Lower lobe of right lung (tissue), 2 donors: ENCODE measurements at regions not wholly inside any gene's neighbourhood (a gene's known extent, or its start where the extent isn't known, plus 50 kb on each side); places are given as distances from the start of the nearest gene placed in this dataset.
"Not testable (repeated sequence)": the region's sequence is repeated elsewhere in the genome, so short reads cannot be mapped to it uniquely, and the experiment has no call there.

Experiments
- ATAC-seq, 2 donors: fragments of 200-7000 bp; cut with Tn5 transposase; one replicate each; pipeline ENCODE4 v1.9.1; 2020 to 2022; ENCODE audit warnings: mild to moderate bottlenecking in 2 of 2, moderate library complexity in 2 of 2
- DNase-seq: peaks from one replicate; pipeline ENCODE4 v3.0.0-alpha.2; 2020
- H3K27ac ChIP-seq: fragments of 200-600 bp; one replicate; pipeline ENCODE4 v1.8.0; 2022
- H3K27me3 ChIP-seq: fragments of 200-600 bp; one replicate; pipeline ENCODE4 v1.8.0; 2022; ENCODE audit warnings: low read depth
- H3K36me3 ChIP-seq: fragments of 200-600 bp; one replicate; pipeline ENCODE4 v1.8.0; 2022; ENCODE audit warnings: mild to moderate bottlenecking
- H3K4me1 ChIP-seq: fragments of 200-600 bp; one replicate; pipeline ENCODE4 v1.8.0; 2022
- H3K4me3 ChIP-seq: fragments of 200-600 bp; one replicate; pipeline ENCODE4 v1.8.0; 2022; ENCODE audit warnings: mild to moderate bottlenecking
- H3K9me3 ChIP-seq: fragments of 200-600 bp; one replicate; pipeline ENCODE4 v1.8.0; 2022
- intact Hi-C: fragments of 100-400 bp; cut with DNase I; formaldehyde crosslinking; loops from one replicate; pipeline ENCODE4 v1.11.0; 2022
- TF ChIP-seq, protein P1 (sequence below): fragments of 200-600 bp; IDR thresholded peaks from one replicate; pipeline ENCODE4 v1.8.0; 2022; ENCODE audit warnings: antibody characterized with exemption, mild to moderate bottlenecking
- donor health status: DM: no; HTN: yes; CAD: no; lungs with severe emphysema.

DNA sequence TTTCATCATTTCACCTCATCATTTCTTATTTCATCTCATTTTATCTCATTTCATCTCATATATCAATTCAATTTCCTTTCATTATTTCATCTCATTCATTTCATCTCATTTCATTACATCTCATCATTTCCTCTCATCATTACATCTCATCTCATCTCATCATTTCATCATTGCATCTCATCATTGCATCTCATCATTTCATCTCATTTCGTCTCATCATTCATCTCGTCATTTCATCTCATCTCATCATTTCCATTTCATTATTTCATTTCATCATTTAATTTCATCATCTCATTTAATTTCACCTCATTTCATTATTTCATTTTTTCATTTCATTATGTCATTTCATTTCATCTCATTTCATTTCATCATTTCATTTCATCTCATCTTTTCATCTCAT is 168.5 kb upstream of the FAM72C start:
- H3K27me3 ChIP-seq, ATAC-seq, H3K27ac ChIP-seq, intact Hi-C loops, DNase-seq, H3K36me3 ChIP-seq, H3K4me3 ChIP-seq, H3K9me3 ChIP-seq, H3K4me1 ChIP-seq: not testable (repeated sequence)

DNA sequence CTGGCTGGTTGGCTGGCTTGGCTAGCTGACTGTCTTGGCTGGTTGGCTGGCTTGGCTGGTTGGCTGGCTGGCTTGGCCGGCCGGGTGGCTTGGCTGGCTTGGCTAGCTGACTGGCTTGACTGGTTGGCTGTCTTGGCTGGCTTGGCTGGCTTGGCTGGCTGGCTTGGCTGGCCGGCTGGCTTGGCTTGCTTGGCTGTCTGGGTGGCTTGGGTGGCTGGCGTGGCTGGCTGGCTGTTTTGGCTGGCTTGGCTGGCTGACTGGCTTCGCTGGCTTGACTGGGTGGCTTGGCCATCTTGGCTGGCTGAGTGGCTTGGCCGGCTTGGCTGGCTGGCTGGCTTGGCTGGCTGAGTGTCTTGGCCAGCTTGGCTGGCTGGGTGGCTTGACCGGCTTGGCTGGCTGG is 133.2 kb upstream of the FAM72C start:
- DNase-seq: peak; percentile 25
- ATAC-seq, H3K36me3 ChIP-seq, H3K27me3 ChIP-seq, H3K27ac ChIP-seq, H3K4me1 ChIP-seq, intact Hi-C loops, H3K9me3 ChIP-seq, H3K4me3 ChIP-seq: not testable (repeated sequence)

DNA sequence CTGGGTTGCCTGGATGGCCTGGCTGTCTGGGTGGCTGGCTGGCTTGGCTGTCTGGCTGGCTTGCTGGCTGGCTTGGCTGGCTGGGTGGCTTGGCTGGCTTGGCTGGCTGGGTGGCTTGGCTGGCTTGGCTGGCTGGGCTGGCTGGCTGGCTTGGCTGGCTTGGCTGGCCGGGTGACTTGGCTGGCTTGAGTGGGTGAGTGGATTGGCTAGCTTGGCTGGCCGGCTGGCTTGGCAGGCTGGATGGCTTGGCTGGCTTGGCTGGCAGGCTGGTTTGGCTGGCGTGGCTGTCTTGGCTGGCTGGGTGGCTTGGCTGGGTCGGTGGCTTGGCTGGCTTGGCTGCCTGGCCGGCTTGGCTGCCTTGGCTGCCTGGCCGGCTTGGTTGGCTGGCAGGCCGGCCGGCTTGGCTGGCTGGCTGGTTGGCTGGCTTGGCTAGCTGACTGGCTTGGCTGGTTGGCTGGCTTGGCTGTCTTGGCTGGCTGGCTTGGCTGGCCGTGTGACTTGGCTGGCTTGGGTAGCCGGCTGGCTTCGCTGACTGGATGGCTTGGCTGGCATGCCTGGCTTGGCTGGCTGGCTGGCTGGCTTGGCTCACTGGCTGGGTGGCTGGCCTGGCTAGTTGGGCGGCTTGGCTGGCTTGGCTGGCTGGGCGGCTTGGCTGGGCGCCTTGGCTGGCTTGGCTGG is 132.4 kb upstream of the FAM72C start:
- H3K27me3 ChIP-seq, intact Hi-C loops, H3K4me3 ChIP-seq, H3K9me3 ChIP-seq, H3K4me1 ChIP-seq, H3K36me3 ChIP-seq, H3K27ac ChIP-seq: not testable (repeated sequence)
- DNase-seq (peak; percentile 86), ATAC-seq (peak; percentile 44 to 53)

- ATAC-seq: peak; percentile 66 to 72
- intact Hi-C loops, H3K9me3 ChIP-seq, H3K27ac ChIP-seq, H3K4me1 ChIP-seq, H3K36me3 ChIP-seq, H3K4me3 ChIP-seq, H3K27me3 ChIP-seq: not testable (repeated sequence)
- peak; percentile 84 for DNase-seq
Observed at GRCh38 chr1:144103156-144103880, 131.5 kb upstream of the FAM72C start.

- ATAC-seq: peak; percentile 28 to 32
- H3K27ac ChIP-seq, H3K4me3 ChIP-seq, H3K36me3 ChIP-seq, H3K27me3 ChIP-seq, H3K4me1 ChIP-seq, intact Hi-C loops, H3K9me3 ChIP-seq: not testable (repeated sequence)
- peak; percentile 56 for DNase-seq
Observed at GRCh38 chr1:144102046-144102745, 130.4 kb upstream of the FAM72C start.

DNA sequence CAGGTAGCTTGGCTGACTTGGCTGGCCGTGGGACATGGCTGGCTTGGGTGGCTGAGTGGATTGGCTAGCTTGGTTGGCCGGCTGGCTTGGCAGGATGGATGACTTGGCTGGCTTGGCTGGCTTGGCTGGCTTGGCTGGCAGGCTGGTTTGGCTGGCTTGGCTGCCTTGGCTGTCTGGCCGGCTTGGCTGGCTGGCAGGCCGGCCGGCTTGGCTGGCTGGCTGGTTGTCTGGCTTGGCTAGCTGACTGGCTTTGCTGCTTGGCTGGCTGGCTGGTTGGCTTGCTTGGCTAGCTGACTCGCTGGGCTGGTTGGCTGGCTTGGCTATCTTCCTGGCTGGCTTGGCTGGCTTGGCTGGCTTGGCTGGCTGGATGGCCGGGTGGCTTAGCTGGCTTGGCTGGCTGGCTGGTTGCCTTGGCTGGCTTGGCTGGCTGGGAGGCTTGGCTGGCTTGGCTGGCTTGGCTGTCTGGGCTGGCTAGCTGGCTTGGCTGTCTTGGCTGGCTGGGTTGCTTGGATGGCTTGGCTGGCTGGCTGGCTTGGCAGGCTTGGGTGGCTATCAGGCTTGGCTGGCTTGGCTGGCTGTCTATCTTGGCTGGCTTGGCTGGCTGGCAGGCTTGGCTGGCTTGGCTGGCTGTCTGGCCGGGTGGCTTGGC is 129.7 kb upstream of the FAM72C start:
- H3K36me3 ChIP-seq: no peaks in the 10 kb centered on the region
- H3K9me3 ChIP-seq: no peaks in the 10 kb centered on the region
- no peaks in the 10 kb centered on the region for H3K27me3 ChIP-seq
- peak; percentile 66 for DNase-seq
- intact Hi-C loops: no loop called here
- no peaks in the 10 kb centered on the region for H3K4me1 ChIP-seq
- no peak overlapping the region for H3K4me3 ChIP-seq
- TF ChIP-seq, protein P1, sequence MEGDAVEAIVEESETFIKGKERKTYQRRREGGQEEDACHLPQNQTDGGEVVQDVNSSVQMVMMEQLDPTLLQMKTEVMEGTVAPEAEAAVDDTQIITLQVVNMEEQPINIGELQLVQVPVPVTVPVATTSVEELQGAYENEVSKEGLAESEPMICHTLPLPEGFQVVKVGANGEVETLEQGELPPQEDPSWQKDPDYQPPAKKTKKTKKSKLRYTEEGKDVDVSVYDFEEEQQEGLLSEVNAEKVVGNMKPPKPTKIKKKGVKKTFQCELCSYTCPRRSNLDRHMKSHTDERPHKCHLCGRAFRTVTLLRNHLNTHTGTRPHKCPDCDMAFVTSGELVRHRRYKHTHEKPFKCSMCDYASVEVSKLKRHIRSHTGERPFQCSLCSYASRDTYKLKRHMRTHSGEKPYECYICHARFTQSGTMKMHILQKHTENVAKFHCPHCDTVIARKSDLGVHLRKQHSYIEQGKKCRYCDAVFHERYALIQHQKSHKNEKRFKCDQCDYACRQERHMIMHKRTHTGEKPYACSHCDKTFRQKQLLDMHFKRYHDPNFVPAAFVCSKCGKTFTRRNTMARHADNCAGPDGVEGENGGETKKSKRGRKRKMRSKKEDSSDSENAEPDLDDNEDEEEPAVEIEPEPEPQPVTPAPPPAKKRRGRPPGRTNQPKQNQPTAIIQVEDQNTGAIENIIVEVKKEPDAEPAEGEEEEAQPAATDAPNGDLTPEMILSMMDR: no peak
- ATAC-seq: peak; percentile 18 to 49
- H3K27ac ChIP-seq: no peak overlapping the region

GRCh38 chr1:144077167-144077841 is 105.5 kb upstream of the FAM72C start:
- ATAC-seq, intact Hi-C loops, H3K27me3 ChIP-seq, H3K27ac ChIP-seq, H3K36me3 ChIP-seq, H3K9me3 ChIP-seq, H3K4me1 ChIP-seq: not testable (repeated sequence)
- DNase-seq: peak; percentile 54
- H3K4me3 ChIP-seq: peak overlapping the region; percentile 56

GRCh38 chr1:144076646-144077045 is 104.9 kb upstream of the FAM72C start:
- H3K27me3 ChIP-seq, H3K9me3 ChIP-seq, H3K27ac ChIP-seq, intact Hi-C loops, ATAC-seq, H3K36me3 ChIP-seq, H3K4me1 ChIP-seq: not testable (repeated sequence)
- peak; percentile 28 for DNase-seq
- H3K4me3 ChIP-seq: peak overlapping the region; percentile 56

GRCh38 chr1:144070394-144071053 is 98.7 kb upstream of the FAM72C start:
- H3K9me3 ChIP-seq, H3K27ac ChIP-seq, H3K27me3 ChIP-seq, H3K4me3 ChIP-seq, ATAC-seq, H3K36me3 ChIP-seq, DNase-seq, intact Hi-C loops, H3K4me1 ChIP-seq: not testable (repeated sequence)

DNA sequence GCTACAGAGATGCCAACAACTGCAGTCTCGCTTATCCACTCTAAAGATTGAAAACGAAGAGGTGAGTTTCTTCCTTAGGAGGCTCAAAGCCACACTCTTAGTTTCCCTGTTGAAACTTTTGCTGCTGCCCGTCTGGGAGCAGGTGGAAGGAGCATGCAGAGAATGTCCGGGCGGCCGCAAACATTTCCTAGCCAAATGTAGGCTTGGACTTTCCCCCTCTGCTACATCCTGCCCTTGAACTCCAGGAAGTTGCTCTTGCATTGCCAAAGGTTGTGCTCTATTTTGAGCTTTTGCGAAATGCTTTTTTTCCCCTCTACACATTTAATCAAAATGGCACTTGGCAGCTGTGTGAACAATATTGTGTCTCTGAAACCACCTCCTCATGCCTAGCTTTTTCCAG is 95.3 kb upstream of the FAM72C start:
- ATAC-seq: peak; percentile 65 to 69
- intact Hi-C loops: not testable (repeated sequence)

DNA sequence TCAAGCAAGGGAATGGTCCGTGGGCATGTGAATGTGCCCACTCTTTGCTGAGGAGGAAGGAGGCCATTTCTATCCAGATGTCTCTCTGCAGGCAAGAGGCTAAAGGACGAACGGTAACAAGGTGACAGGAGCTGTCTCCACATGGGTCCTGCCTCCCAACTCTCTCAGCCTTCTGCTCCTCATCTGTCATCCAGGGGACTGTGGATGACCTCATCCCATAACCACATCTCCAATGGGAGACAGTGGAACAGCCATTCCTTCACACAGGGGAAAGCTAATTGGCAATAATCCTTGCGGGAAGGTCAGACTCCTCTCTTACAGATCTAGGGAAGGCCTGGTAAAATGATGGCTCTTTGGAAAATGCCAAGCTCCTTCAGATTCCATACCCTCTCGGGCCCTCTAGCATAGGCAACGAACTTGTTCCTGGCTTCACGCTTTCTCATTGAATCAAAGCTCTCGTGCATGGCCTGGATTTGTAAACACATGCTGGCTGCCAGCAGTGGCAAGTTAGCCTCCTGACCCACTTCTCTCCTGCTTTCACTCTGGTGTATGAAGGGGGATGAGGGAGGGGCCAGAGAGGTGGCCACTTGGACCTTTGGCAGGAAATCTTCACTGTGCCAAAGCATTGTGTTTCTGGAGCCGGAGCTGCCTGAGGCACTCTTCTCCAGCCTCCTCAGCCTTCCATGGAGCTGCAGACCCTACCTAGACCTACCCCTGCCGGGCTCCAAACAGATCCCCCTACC is 94.5 kb upstream of the FAM72C start:
- H3K27ac ChIP-seq, intact Hi-C loops, H3K9me3 ChIP-seq, DNase-seq, H3K27me3 ChIP-seq, H3K4me3 ChIP-seq, H3K4me1 ChIP-seq, H3K36me3 ChIP-seq: not testable (repeated sequence)
- ATAC-seq: peak; percentile 34 to 54

More for the DNA sequence above, 95.3 kb upstream of the FAM72C start:
- H3K9me3 ChIP-seq, H3K4me1 ChIP-seq, H3K27me3 ChIP-seq, H3K36me3 ChIP-seq, DNase-seq, H3K27ac ChIP-seq, H3K4me3 ChIP-seq: not testable (repeated sequence)
